ENCODE measurements at regions not wholly inside any gene's neighbourhood (a gene's known extent, or its start where the extent isn't known, plus 50 kb on each side); places are given as distances from the start of the nearest gene placed in this dataset.

GRCh38 chr2:150274108-150274507, 213.4 kb downstream of the RND3 start:
- TF ChIP-seq POLR2A (IDR thresholded peaks at IDR 0.05) (no peak), POLR2AphosphoS5 (IDR thresholded peaks at IDR 0.05) (no peak), EP300 (IDR thresholded peaks at IDR 0.05) (no peak), CTCF (IDR thresholded peaks at IDR 0.05) (no peak)
- intact Hi-C loops (cut with DNase I; ENCODE audit: low total_unique reads) = no loop called here
- no peaks in the 10 kb centered on the region for H3K36me3 ChIP-seq
- no peaks in the 10 kb centered on the region for H3K4me1 ChIP-seq
- peaks cover 0 to 18% (median 11%) of the 10 kb centered on the region in 4 donors for H3K9me3 ChIP-seq
- H3K4me3 ChIP-seq = no peak overlapping the region
- no peak for DNase-seq
- no peaks in the 10 kb centered on the region for H3K27me3 ChIP-seq
- WGBS, 5 donors = 55 to 60% (median 58%) methylated on average over 3 of the region's 3 CpGs
- H3K27ac ChIP-seq = no peak overlapping the region

- Histone ChIP-seq H3K36me3 (no peaks in the 10 kb centered on the region), H3K9me3 (peaks cover 0 to 17% (median 7%) of the 10 kb centered on the region in 4 donors), H3K27me3 (no peaks in the 10 kb centered on the region), H3K4me3 (no peak overlapping the region), H3K4me1 (no peaks in the 10 kb centered on the region), H3K27ac (no peak overlapping the region)
- no peak for TF ChIP-seq CTCF (IDR thresholded peaks at IDR 0.05)
- TF ChIP-seq POLR2A (IDR thresholded peaks at IDR 0.05) = no peak
- TF ChIP-seq POLR2AphosphoS5 (IDR thresholded peaks at IDR 0.05) = no peak
- TF ChIP-seq EP300 (IDR thresholded peaks at IDR 0.05) = no peak
- DNase-seq = no peak
- intact Hi-C loops (cut with DNase I; ENCODE audit: low total_unique reads) = no loop called here
Observed at GRCh38 chr2:150271952-150272802, 215.3 kb downstream of the RND3 start.

GRCh38 chr2:150267651-150268415, 219.6 kb downstream of the RND3 start:
- Histone ChIP-seq H3K9me3 (no peaks in the 10 kb centered on the region), H3K27me3 (no peaks in the 10 kb centered on the region), H3K27ac (no peak overlapping the region), H3K4me3 (no peak overlapping the region), H3K4me1 (no peaks in the 10 kb centered on the region), H3K36me3 (no peaks in the 10 kb centered on the region)
- 70 to 88% (median 87%) methylated on average over 3 of the region's 3 CpGs for WGBS, 5 donors
- intact Hi-C loops (cut with DNase I; ENCODE audit: low total_unique reads) = no loop called here
- TF ChIP-seq CTCF (IDR thresholded peaks at IDR 0.05) = no peak
- TF ChIP-seq EP300 (IDR thresholded peaks at IDR 0.05) = no peak
- TF ChIP-seq POLR2A (IDR thresholded peaks at IDR 0.05) = no peak
- no peak for TF ChIP-seq POLR2AphosphoS5 (IDR thresholded peaks at IDR 0.05)
- DNase-seq = no peak

GRCh38 chr2:150266931-150267330, 220.5 kb downstream of the RND3 start:
- DNase-seq = no peak
- WGBS, 5 donors = 95 to 100% (median 97%) methylated on average over 2 of the region's 2 CpGs

More at GRCh38 chr2:150266931-150267330, 220.5 kb downstream of the RND3 start:
- Histone ChIP-seq H3K27ac (no peak overlapping the region), H3K4me3 (no peak overlapping the region), H3K27me3 (no peaks in the 10 kb centered on the region), H3K36me3 (no peaks in the 10 kb centered on the region), H3K9me3 (no peaks in the 10 kb centered on the region), H3K4me1 (no peaks in the 10 kb centered on the region)
- TF ChIP-seq POLR2A (IDR thresholded peaks at IDR 0.05) (no peak), CTCF (IDR thresholded peaks at IDR 0.05) (no peak), EP300 (IDR thresholded peaks at IDR 0.05) (no peak), POLR2AphosphoS5 (IDR thresholded peaks at IDR 0.05) (no peak)
- intact Hi-C loops (cut with DNase I; ENCODE audit: low total_unique reads) = no loop called here

Data from stomach (tissue), 8 donors.